Spleen (tissue), 7 donors: ENCODE measurements at regions not wholly inside any gene's neighbourhood (a gene's known extent, or its start where the extent isn't known, plus 50 kb on each side); places are given as distances from the start of the nearest gene placed in this dataset.

ENCODE experiments used
- POLR2A ChIP-seq, 3 donors: fragments of 450-650 bp; IDR thresholded peaks; one replicate each; pipeline ENCODE4 v1.5.1; 2017; ENCODE audit warnings: antibody characterized with exemption in 3 of 3, mild to moderate bottlenecking in 1 of 3
- POLR2AphosphoS5 ChIP-seq, 3 donors: sonication (generic); formaldehyde crosslinking; IDR thresholded peaks; one replicate each; pipeline ENCODE4 v1.5.1; 2017; ENCODE audit warnings: antibody characterized with exemption in 3 of 3
- TF ChIP-seq, protein P1 (sequence below), 11 experiments: fragments of 200-600 bp in 7 of 11; fragments of 450-650 bp in 4 of 11; sonication (generic) in 4 of 11; IDR thresholded peaks in 8 of 11; conservative IDR thresholded peaks in 3 of 11; 1 replicate in 7 of 11; 2 replicates in 4 of 11; pipeline versions ENCODE4 v1.4.0 to v1.8.0; 2016 to 2021; ENCODE audit warnings: antibody characterized with exemption in 11 of 11, inconsistent platforms in 4 of 11, mild to moderate bottlenecking in 1 of 11
- donor health status: DM: no; HTN: no; CAD: no; lungs with moderate emphysema.
- donor health status: DM: no; HTN: no; CAD: no.
- donor health status: DM: no; HTN: no; CAD: no.

DNA sequence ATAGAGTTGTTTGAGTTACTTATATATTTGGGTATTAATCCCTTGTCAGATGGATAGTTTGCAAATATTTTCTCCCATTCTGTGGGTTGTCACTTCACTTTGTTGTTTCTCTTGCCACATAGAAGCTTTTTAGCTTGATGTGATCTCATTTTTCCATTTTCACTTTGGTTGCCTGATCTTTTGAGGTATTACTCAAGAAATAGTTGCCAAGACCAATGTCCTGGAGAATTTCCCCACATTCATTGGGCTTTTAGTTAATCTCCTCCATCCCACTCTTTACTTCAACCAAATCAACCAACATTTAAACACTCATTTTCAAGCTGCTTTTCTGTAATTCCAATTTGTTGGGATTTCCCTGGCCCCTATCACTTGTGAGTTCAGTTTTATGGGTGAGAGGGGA lies 69.0 kb downstream of the LEPR start:
- TF ChIP-seq POLR2A (IDR thresholded peaks at IDR 0.05) (no peak), POLR2AphosphoS5 (IDR thresholded peaks at IDR 0.05) (no peak)
- TF ChIP-seq, protein P1, sequence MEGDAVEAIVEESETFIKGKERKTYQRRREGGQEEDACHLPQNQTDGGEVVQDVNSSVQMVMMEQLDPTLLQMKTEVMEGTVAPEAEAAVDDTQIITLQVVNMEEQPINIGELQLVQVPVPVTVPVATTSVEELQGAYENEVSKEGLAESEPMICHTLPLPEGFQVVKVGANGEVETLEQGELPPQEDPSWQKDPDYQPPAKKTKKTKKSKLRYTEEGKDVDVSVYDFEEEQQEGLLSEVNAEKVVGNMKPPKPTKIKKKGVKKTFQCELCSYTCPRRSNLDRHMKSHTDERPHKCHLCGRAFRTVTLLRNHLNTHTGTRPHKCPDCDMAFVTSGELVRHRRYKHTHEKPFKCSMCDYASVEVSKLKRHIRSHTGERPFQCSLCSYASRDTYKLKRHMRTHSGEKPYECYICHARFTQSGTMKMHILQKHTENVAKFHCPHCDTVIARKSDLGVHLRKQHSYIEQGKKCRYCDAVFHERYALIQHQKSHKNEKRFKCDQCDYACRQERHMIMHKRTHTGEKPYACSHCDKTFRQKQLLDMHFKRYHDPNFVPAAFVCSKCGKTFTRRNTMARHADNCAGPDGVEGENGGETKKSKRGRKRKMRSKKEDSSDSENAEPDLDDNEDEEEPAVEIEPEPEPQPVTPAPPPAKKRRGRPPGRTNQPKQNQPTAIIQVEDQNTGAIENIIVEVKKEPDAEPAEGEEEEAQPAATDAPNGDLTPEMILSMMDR (IDR thresholded peaks at IDR 0.05 in 8 of 11, conservative IDR thresholded peaks at IDR 0.05 in 3 of 11), result no peak
